ENCODE measurements at regions not wholly inside any gene's neighbourhood (a gene's known extent, or its start where the extent isn't known, plus 50 kb on each side); places are given as distances from the start of the nearest gene placed in this dataset.

GRCh38 chr11:93073508-93074280 is 104.2 kb downstream of the MTNR1B start:
- no peak overlapping the region for H3K4me3 ChIP-seq (ENCODE audit: low read depth, low read length)
- no peak for DNase-seq (ENCODE audit: low read depth)

DNA sequence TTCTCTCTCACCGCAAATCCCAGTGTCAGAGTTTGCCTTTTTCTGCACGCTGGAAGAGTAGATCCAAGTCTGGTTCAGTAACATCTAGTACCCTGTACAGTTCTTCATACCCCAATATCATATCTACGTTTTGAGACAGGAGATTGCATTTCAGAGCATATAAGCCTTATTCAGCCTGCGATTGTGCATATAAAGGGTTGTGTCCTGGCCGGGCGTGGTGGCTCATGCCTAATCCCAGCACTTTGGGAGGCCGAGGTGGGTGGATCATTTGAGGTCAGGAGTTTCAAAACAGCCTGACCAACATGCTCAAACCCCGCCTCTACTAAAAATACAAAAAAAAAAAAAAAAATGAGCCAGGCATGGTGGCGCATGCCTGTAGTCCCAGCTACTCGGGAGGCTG is 104.9 kb downstream of the MTNR1B start:
- no peak for DNase-seq (ENCODE audit: low read depth)
- H3K4me3 ChIP-seq (ENCODE audit: low read depth, low read length): no peak overlapping the region

GRCh38 chr11:93075782-93076181 is 106.3 kb downstream of the MTNR1B start:
- no peak for DNase-seq (ENCODE audit: low read depth)
- H3K4me3 ChIP-seq (ENCODE audit: low read depth, low read length): no peak overlapping the region

DNA sequence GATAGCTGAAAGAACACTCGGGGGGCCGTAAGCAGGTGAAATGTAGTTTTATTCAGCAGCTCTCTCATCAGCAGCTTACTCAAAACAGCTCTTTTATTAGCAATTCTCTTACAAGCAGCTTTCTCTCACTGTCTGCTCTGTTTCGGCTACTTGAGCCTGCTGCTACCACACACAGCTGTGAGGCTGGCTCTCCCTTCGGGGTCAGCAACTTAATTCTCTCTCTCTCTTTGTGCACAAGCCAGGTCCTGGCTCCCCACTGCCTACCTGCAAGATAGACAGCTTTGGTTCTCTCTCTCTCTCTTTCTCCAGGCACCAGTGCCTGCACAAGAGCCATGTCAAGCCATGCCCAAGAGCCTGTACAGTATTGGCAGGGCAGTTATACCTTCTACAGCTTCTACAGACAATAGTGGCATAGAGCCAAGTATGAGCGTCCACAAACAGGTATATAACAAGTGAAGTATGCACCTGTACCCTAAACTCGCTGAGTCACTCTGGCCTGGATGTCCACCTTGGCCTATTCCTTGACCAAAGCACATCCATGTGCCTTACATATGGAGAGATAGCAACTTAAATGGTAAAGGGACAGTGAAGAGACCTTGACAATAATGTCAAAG is 110.8 kb downstream of the MTNR1B start:
- DNase-seq (ENCODE audit: low read depth): no peak
- no peak overlapping the region for H3K4me3 ChIP-seq (ENCODE audit: low read depth, low read length)

GRCh38 chr11:93081694-93082093 is 112.2 kb downstream of the MTNR1B start:
- DNase-seq (ENCODE audit: low read depth): no peak
- no peak overlapping the region for H3K4me3 ChIP-seq (ENCODE audit: low read depth, low read length)

- DNase-seq (ENCODE audit: low read depth): no peak
- H3K4me3 ChIP-seq (ENCODE audit: low read depth, low read length): no peak overlapping the region
These were observed 113.4 kb downstream of the MTNR1B start for GRCh38 chr11:93082900-93083299.

DNA sequence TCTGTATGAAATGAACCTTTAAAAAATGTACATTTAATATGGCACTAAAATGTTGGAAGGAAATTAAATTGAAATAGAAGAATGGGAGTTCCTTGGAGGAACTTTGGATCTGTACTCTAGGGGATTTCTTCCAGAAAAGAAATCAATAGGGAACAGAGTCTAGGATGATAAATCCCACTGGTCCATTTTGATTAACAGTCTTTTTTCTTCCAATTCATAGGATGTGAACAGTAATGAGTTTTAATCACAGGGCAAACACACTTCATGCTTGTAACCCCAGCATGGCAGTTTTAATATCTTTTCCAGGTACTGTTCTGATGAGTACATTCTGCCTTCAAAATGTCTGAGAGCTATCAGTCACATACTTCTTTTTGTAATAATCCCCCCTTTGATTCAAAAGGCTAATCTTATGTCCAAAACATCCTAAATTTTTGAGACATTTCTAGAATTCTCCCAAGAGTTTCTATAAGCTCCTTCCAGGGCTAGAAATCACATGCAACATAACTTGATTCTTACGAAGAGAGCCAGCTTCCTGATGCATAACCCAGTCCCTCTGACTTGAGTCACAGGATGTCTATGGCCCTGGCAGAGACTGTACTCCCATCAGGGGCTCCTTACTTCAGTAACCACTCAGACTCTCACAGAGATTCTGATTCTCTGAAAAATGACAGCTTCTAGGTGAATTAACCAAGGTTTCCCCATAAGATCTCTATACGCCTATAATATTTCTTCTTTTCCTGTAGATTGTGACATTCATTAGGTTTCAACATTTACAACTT is 112.9 kb downstream of the SLC36A4 start:
- no peak overlapping the region for H3K4me3 ChIP-seq (ENCODE audit: low read depth, low read length)
- DNase-seq (ENCODE audit: low read depth): no peak

- peak; percentile 19 for DNase-seq (ENCODE audit: low read depth)
These were observed 108.2 kb downstream of the SLC36A4 start for GRCh38 chr11:93089474-93090102.

More at GRCh38 chr11:93089474-93090102, 108.2 kb downstream of the SLC36A4 start:
- no peak overlapping the region for H3K4me3 ChIP-seq (ENCODE audit: low read depth, low read length)
